C4-2B (cell line): ENCODE measurements at regions not wholly inside any gene's neighbourhood (a gene's known extent, or its start where the extent isn't known, plus 50 kb on each side); places are given as distances from the start of the nearest gene placed in this dataset.

ENCODE experiments used
- ZFX ChIP-seq: fragments of 450-650 bp; IDR thresholded peaks from 2 replicates; pipeline ENCODE4 v1.6.1; 2017
- TF ChIP-seq, protein P1 (sequence below): fragments of 450-650 bp; conservative IDR thresholded peaks from 2 replicates; pipeline ENCODE4 v1.5.1; 2017; ENCODE audit warnings: mild to moderate bottlenecking

DNA sequence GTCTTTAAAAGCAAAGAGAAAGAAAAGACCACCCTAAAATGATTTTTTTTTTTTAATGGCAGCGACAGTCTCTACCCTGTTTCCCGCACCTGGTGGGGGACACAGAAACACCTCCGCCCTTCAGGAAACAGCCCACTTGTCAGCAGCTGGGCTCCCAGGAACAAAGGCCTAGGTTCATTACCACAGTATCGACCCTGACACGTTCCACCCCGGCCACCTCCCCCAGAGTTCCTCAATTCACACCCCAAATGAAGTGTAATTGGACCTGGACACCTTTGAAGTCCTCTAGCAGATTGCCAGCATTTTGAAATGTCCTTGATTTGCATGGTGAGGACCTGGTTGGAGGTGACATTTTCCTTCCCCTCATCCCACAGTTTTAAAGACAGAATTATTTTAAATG, 175.0 kb upstream of the BCOR start:
- TF ChIP-seq, protein P1, sequence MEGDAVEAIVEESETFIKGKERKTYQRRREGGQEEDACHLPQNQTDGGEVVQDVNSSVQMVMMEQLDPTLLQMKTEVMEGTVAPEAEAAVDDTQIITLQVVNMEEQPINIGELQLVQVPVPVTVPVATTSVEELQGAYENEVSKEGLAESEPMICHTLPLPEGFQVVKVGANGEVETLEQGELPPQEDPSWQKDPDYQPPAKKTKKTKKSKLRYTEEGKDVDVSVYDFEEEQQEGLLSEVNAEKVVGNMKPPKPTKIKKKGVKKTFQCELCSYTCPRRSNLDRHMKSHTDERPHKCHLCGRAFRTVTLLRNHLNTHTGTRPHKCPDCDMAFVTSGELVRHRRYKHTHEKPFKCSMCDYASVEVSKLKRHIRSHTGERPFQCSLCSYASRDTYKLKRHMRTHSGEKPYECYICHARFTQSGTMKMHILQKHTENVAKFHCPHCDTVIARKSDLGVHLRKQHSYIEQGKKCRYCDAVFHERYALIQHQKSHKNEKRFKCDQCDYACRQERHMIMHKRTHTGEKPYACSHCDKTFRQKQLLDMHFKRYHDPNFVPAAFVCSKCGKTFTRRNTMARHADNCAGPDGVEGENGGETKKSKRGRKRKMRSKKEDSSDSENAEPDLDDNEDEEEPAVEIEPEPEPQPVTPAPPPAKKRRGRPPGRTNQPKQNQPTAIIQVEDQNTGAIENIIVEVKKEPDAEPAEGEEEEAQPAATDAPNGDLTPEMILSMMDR, result no peak
- no peak for TF ChIP-seq ZFX
